SU-DHL-6 (cell line): ENCODE measurements at regions not wholly inside any gene's neighbourhood (a gene's known extent, or its start where the extent isn't known, plus 50 kb on each side); places are given as distances from the start of the nearest gene placed in this dataset.

Experiments used
- H2AFZ ChIP-seq: fragments of 200-600 bp; sonication (generic); 2 replicates; pipeline ENCODE4 v1.6.1; 2014; ENCODE audit warnings: low read depth, mild to moderate bottlenecking, moderate library complexity, mixed read lengths, antibody characterized with exemption, low read length; ENCODE audit not compliant: severe bottlenecking
- H3F3A ChIP-seq: fragments of 200-600 bp; shearing (Covaris generic); 2 replicates; pipeline ENCODE4 v1.6.0; 2016; ENCODE audit warnings: antibody characterized with exemption, mild to moderate bottlenecking; ENCODE audit not compliant: insufficient read depth
- H3K27ac ChIP-seq: fragments of 200-600 bp; sonication (generic); 2 replicates; pipeline ENCODE4 v1.5.1; 2016; ENCODE audit warnings: low read depth, mild to moderate bottlenecking, low read length, moderate library complexity, mixed read lengths
- H3K27me3 ChIP-seq: fragments of 200-600 bp; sonication (generic), shearing (Covaris generic); 2 replicates; pipeline ENCODE4 v1.6.0; 2014; ENCODE audit warnings: mild to moderate bottlenecking, low read length
- H3K36me3 ChIP-seq: fragments of 200-600 bp; sonication (generic); 2 replicates; pipeline ENCODE4 v1.6.1; 2014; ENCODE audit warnings: mild to moderate bottlenecking, low read length, mixed read lengths
- H3K4me2 ChIP-seq: fragments of 300-600, 200-600 bp; shearing (Covaris generic), sonication (generic); 2 replicates; pipeline ENCODE4 v1.6.0; 2014; ENCODE audit warnings: low read length, low read depth, mild to moderate bottlenecking; ENCODE audit not compliant: poor library complexity, severe bottlenecking
- H3K4me3 ChIP-seq: fragments of 200-600 bp; sonication (generic); 2 replicates; pipeline ENCODE4 v1.5.1; 2014; ENCODE audit warnings: antibody characterized with exemption, low read length, mild to moderate bottlenecking, mixed read lengths; ENCODE audit not compliant: insufficient read depth, poor library complexity, severe bottlenecking
- H3K79me2 ChIP-seq: fragments of 200-600 bp; sonication (generic); 2 replicates; pipeline ENCODE4 v1.6.1; 2014; ENCODE audit warnings: mild to moderate bottlenecking, low read length, moderate library complexity; ENCODE audit not compliant: insufficient read depth
- H3K9ac ChIP-seq: fragments of 200-600 bp; sonication (generic); 2 replicates; pipeline ENCODE4 v1.7.0; 2014; ENCODE audit warnings: mild to moderate bottlenecking, low read length
- H3K9me2 ChIP-seq: fragments of 200-600 bp; sonication (generic); replicated peaks from 2 replicates; pipeline ENCODE4 v1.6.1; 2014; ENCODE audit warnings: low read length; ENCODE audit not compliant: insufficient read depth
- H3K9me3 ChIP-seq: fragments of 200-600 bp; sonication (generic); 2 replicates; pipeline ENCODE4 v1.6.1; 2014; ENCODE audit warnings: low read length, mixed read lengths; ENCODE audit not compliant: insufficient read depth
- H4K20me1 ChIP-seq: fragments of 200-600 bp; sonication (generic); 2 replicates; pipeline ENCODE4 v1.6.1; 2014; ENCODE audit warnings: low read depth, mild to moderate bottlenecking, antibody characterized with exemption, low read length, moderate library complexity, mixed read lengths
- EZH2phosphoT487 ChIP-seq: fragments of 200-600 bp; sonication (generic), shearing (Covaris generic); conservative IDR thresholded peaks from 2 replicates; pipeline ENCODE4 v1.6.1; 2018; ENCODE audit warnings: mild to moderate bottlenecking, antibody characterized with exemption, low read length, moderate library complexity, mixed read lengths
- TF ChIP-seq, protein P1 (sequence below): fragments of 200-600 bp; sonication (generic); IDR thresholded peaks from one replicate; pipeline ENCODE4 v1.5.1; 2017; ENCODE audit warnings: antibody characterized with exemption, mild to moderate bottlenecking, low read length, moderate library complexity; ENCODE audit not compliant: insufficient read depth, poor library complexity, severe bottlenecking

DNA sequence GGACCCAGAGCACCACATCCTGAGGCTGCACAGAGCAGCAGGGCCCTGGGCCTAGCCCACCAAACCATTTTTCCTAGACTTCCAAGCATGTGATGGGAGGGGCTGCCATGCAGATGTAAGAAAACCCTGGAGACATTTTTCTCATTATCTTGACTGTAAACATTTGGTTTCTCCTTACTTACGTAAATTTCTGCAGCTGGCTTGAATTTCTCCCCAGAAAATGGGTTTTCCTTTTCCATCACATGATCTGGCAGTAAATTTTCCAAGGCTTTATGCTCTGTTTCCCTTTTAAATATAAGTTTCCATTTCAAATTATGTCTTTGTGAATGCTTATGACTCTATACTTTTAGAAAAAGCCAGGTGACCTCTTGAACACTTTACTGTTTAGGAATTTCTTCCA is 945.9 kb upstream of the NDST4 start:
- Histone ChIP-seq H3K27me3 (no peaks in the 10 kb centered on the region), H3K4me3 (no peak overlapping the region), H3K9me2 (no peaks in the 10 kb centered on the region), H3K4me2 (no peak overlapping the region), H3K79me2 (no peaks in the 10 kb centered on the region), H3K9me3 (no peaks in the 10 kb centered on the region), H3K9ac (no peak overlapping the region), H4K20me1 (no peaks in the 10 kb centered on the region), H3K36me3 (no peaks in the 10 kb centered on the region), H2AFZ (no peak overlapping the region), H3K27ac (no peak overlapping the region), H3F3A (no peaks in the 10 kb centered on the region)
- TF ChIP-seq EZH2phosphoT487, result no peak
- TF ChIP-seq, protein P1, sequence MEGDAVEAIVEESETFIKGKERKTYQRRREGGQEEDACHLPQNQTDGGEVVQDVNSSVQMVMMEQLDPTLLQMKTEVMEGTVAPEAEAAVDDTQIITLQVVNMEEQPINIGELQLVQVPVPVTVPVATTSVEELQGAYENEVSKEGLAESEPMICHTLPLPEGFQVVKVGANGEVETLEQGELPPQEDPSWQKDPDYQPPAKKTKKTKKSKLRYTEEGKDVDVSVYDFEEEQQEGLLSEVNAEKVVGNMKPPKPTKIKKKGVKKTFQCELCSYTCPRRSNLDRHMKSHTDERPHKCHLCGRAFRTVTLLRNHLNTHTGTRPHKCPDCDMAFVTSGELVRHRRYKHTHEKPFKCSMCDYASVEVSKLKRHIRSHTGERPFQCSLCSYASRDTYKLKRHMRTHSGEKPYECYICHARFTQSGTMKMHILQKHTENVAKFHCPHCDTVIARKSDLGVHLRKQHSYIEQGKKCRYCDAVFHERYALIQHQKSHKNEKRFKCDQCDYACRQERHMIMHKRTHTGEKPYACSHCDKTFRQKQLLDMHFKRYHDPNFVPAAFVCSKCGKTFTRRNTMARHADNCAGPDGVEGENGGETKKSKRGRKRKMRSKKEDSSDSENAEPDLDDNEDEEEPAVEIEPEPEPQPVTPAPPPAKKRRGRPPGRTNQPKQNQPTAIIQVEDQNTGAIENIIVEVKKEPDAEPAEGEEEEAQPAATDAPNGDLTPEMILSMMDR, result no peak

DNA sequence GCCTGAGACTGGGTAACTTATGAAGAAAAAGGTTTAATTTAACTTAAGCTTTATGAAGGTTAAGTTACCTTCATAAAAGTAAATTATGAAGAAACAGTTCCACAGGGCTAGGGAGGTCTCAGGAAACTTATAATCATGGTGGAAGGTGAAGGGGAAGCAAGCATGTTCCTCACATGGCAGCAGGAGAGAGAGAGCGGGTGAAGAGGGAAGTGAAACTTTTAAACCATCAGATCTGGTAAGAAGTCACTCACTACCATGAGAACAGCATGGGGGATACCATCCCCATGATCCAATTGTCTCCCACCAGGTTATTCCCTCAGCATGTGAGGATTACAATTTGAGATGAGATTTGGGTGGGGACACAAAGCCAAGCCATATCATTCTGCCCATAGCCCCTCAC is 944.7 kb upstream of the NDST4 start:
- H3K27ac ChIP-seq, result no peak overlapping the region
- no peak overlapping the region for H3K9ac ChIP-seq
- no peak overlapping the region for H2AFZ ChIP-seq
- TF ChIP-seq, protein P1, result no peak
- no peak for TF ChIP-seq EZH2phosphoT487
- no peaks in the 10 kb centered on the region for H4K20me1 ChIP-seq
- no peak overlapping the region for H3K4me2 ChIP-seq
- no peaks in the 10 kb centered on the region for H3K36me3 ChIP-seq
- H3K79me2 ChIP-seq, result no peaks in the 10 kb centered on the region
- H3K4me3 ChIP-seq, result no peak overlapping the region
- no peaks in the 10 kb centered on the region for H3K9me2 ChIP-seq
- no peaks in the 10 kb centered on the region for H3F3A ChIP-seq
- no peaks in the 10 kb centered on the region for H3K9me3 ChIP-seq
- H3K27me3 ChIP-seq, result no peaks in the 10 kb centered on the region

DNA sequence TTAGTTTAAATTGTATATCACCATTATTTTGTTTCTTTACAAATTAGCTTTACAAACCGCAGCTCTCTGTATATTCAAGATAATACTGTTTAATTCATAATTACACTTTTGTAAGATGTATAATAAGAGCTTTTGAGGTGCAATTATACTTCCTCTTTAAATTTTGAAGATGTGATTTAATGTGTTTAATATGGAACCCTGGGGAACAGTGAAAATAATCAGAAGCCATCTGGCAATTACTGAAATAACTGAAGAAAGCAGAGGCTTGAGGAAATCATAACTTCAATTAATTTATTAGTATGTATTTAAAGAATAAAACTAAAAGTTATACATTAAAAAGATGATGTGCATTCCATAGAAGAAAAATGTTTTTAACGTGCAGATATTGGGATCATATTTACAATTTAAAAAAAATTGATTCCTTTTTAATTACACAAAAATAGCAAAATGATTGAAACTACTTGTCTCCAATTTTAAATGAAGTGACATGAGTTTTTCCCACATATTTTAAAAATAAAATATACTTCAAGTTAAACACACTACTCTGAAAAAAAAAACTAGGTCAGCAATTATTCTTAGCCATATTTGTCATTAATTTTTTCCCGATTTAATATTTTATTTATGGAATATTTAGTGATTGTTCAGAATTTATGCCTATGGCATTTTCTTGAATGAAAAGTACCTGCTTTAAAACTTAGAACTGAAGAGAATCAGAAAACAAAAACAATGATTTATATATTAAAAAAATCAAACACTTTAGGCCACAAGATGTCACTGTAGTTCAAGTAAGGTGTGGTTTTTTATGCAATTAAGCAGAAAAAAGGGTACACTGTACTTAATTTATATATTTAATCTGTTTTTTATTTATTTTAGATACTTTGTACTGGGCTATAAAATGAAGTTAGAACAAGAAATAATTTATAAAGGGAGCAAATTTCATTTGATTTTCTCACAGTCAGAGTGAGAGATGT is 942.7 kb upstream of the NDST4 start:
- Histone ChIP-seq H3K4me2 (no peak overlapping the region), H3K9ac (no peak overlapping the region), H3K9me2 (no peaks in the 10 kb centered on the region), H4K20me1 (no peaks in the 10 kb centered on the region), H3K36me3 (no peaks in the 10 kb centered on the region), H3K9me3 (no peaks in the 10 kb centered on the region), H3K4me3 (no peak overlapping the region), H3K27me3 (no peaks in the 10 kb centered on the region), H2AFZ (no peak overlapping the region), H3K27ac (no peak overlapping the region), H3F3A (no peaks in the 10 kb centered on the region), H3K79me2 (no peaks in the 10 kb centered on the region)
- TF ChIP-seq, protein P1, result no peak
- no peak for TF ChIP-seq EZH2phosphoT487
